DND-41 (cell line): ENCODE measurements at regions not wholly inside any gene's neighbourhood (a gene's known extent, or its start where the extent isn't known, plus 50 kb on each side); places are given as distances from the start of the nearest gene placed in this dataset.

Source experiments
- CTCF ChIP-seq: IDR thresholded peaks from 2 replicates; pipeline ENCODE4 v1.5.1; 2012; ENCODE audit warnings: borderline replicate concordance, low read length, moderate library complexity, mild to moderate bottlenecking; ENCODE audit not compliant: poor library complexity, severe bottlenecking; ENCODE audit errors: extremely low read depth
- EZH2 ChIP-seq: IDR thresholded peaks from 3 replicates; pipeline ENCODE4 v1.6.1; 2012; ENCODE audit warnings: borderline replicate concordance, low read depth, mild to moderate bottlenecking, moderate library complexity, low read length, inconsistent platforms; ENCODE audit not compliant: severe bottlenecking

- TF ChIP-seq CTCF (no peak), EZH2 (no peak)
These were observed 160.3 kb upstream of the ESRRG start for GRCh38 chr1:216883518-216883917.
